WTC11 (cell line): ENCODE measurements at regions not wholly inside any gene's neighbourhood (a gene's known extent, or its start where the extent isn't known, plus 50 kb on each side); places are given as distances from the start of the nearest gene placed in this dataset.
"Not testable (repeated sequence)": the region's sequence is repeated elsewhere in the genome, so short reads cannot be mapped to it uniquely, and the experiment has no call there.

Experiments
- ATAC-seq: fragments of 200-7000 bp; cut with Tn5 transposase; 2 replicates; pipeline ENCODE4 v1.10.0; 2021; ENCODE audit warnings: mild to moderate bottlenecking, moderate library complexity
- CTCF ChIA-PET: fragments of 300-600 bp; sonication (Branson Sonifier 250); formaldehyde crosslinking; loops from one replicate; lab custom pipeline; 2021; ENCODE audit warnings: antibody characterized with exemption; lab: Charles Lee
- POLR2A ChIA-PET: fragments of 350-600 bp; sonication (Branson Sonifier 250); formaldehyde crosslinking; loops from one replicate; lab custom pipeline; 2021; ENCODE audit warnings: antibody characterized with exemption; lab: Charles Lee
- DNase-seq: peaks from one replicate; pipeline ENCODE4 v3.0.0; 2021; ENCODE audit warnings: low spot score
- H3K27ac Mint-ChIP-seq: 2 replicates; pipeline ENCODE4 v1.8.0; 2021; ENCODE audit warnings: mixed read lengths
- H3K27me3 Mint-ChIP-seq: 2 replicates; pipeline ENCODE4 v1.8.0; 2021; ENCODE audit warnings: low read depth, mild to moderate bottlenecking, moderate library complexity, mixed read lengths
- H3K36me3 Mint-ChIP-seq: 2 replicates; pipeline ENCODE4 v1.8.0; 2021; ENCODE audit warnings: mixed read lengths
- H3K4me1 Mint-ChIP-seq: 2 replicates; pipeline ENCODE4 v1.8.0; 2022; ENCODE audit warnings: mixed read lengths
- H3K4me3 Mint-ChIP-seq: 2 replicates; pipeline ENCODE4 v1.8.0; 2021; ENCODE audit warnings: mild to moderate bottlenecking, moderate library complexity, mixed read lengths
- H3K9me3 Mint-ChIP-seq: 2 replicates; pipeline ENCODE4 v1.8.0; 2021; ENCODE audit warnings: mixed read lengths
- ESRRA ChIP-seq: sonication (generic); formaldehyde crosslinking; IDR thresholded peaks from 2 replicates; pipeline ENCODE4 v1.8.1; 2022; ENCODE audit warnings: mild to moderate bottlenecking, missing genetic modification reagents, borderline replicate concordance
- FOXK1 ChIP-seq: sonication (generic); formaldehyde crosslinking; IDR thresholded peaks from 2 replicates; pipeline ENCODE4 v1.8.0; 2022; ENCODE audit warnings: mild to moderate bottlenecking, moderate library complexity, missing genetic modification reagents
- FOXP1 ChIP-seq: sonication (generic); formaldehyde crosslinking; IDR thresholded peaks from 2 replicates; pipeline ENCODE4 v1.8.0; 2022; ENCODE audit warnings: missing genetic modification reagents, mild to moderate bottlenecking, moderate library complexity, borderline replicate concordance
- GRHL2 ChIP-seq: fragments of 250-450 bp; sonication (Bioruptor Pico); IDR thresholded peaks from 2 replicates; pipeline ENCODE4 v1.8.0; 2022; ENCODE audit warnings: mild to moderate bottlenecking, moderate library complexity; ENCODE audit not compliant: insufficient replicate concordance, severe bottlenecking
- KAT7 ChIP-seq: sonication (generic); formaldehyde crosslinking; IDR thresholded peaks from 2 replicates; pipeline ENCODE4 v1.8.1; 2023; ENCODE audit warnings: missing genetic modification reagents, mild to moderate bottlenecking, borderline replicate concordance
- NR2C2 ChIP-seq: sonication (generic); formaldehyde crosslinking; IDR thresholded peaks from 2 replicates; pipeline ENCODE4 v1.8.0; 2022; ENCODE audit warnings: mild to moderate bottlenecking, missing genetic modification reagents
- TEAD4 ChIP-seq: sonication (generic); formaldehyde crosslinking; IDR thresholded peaks from 2 replicates; pipeline ENCODE4 v1.8.0; 2022; ENCODE audit warnings: mild to moderate bottlenecking, missing genetic modification reagents
- ZNF396 ChIP-seq: fragments of 250-450 bp; sonication (Bioruptor Pico); IDR thresholded peaks from 2 replicates; pipeline ENCODE4 v1.8.0; 2021; ENCODE audit warnings: mild to moderate bottlenecking, moderate library complexity, borderline replicate concordance
- TF ChIP-seq, protein P1 (sequence below): fragments of 250-450 bp; sonication (Bioruptor Pico); conservative IDR thresholded peaks from 2 replicates; pipeline ENCODE4 v1.9.0; 2021; ENCODE audit warnings: mild to moderate bottlenecking
- TF ChIP-seq, protein P2 (sequence below): sonication (generic); formaldehyde crosslinking; IDR thresholded peaks from 2 replicates; pipeline ENCODE4 v1.8.1; 2022; ENCODE audit warnings: low read depth, missing genetic modification reagents, borderline replicate concordance
- TF ChIP-seq, protein P3 (sequence below): sonication (generic); formaldehyde crosslinking; IDR thresholded peaks from 2 replicates; pipeline ENCODE4 v1.8.0; 2023; ENCODE audit warnings: missing genetic modification reagents, mild to moderate bottlenecking, borderline replicate concordance

DNA sequence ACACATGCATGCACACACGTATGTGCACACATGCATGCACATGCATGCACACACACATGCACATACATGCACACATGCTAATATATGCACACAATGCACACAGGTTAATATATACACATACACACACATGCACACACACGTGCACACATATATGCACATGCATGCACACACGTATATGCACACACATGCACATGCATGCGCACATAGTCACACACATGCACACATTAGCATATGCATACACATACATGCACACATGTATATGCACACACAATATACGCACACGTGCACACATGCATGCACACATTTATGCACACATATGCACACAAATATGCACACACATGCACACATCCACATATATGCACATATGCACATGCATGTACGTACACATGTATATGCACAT is 506.8 kb downstream of the MATN1 start:
- H3K36me3 Mint-ChIP-seq = no peaks in the 10 kb centered on the region
- no peak for ATAC-seq
- H3K27ac Mint-ChIP-seq = no peak overlapping the region
- no peak overlapping the region for H3K4me3 Mint-ChIP-seq
- POLR2A ChIA-PET = no interaction called here
- no peak for DNase-seq
- no peak for TF ChIP-seq GRHL2 (CRISPR knock-in tag)
- H3K27me3 Mint-ChIP-seq = no peaks in the 10 kb centered on the region
- CTCF ChIA-PET = no interaction called here
- H3K4me1 Mint-ChIP-seq = peaks cover 10% of the 10 kb centered on the region
- H3K9me3 Mint-ChIP-seq = peaks cover 5% of the 10 kb centered on the region; the same call in 1 of the 2 replicates

DNA sequence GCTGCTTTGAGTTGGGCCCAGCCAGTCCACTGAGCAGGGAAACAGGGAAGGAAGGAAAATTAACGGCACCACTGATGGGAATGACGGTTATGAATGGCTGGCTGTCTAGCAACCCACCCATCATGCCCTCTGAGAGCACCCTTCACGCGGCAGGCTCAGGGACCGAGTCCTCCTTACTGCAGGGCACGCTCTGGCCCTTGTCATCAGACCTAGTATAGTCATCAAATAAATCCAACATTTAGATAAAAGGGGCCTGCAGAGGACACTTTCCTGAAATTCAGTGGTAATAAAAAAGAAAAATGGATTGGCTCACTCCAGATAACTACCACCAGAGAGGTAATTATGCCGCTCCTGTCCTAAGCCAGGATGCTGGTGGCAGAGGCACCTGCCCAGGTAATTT is 509.4 kb downstream of the MATN1 start:
- H3K4me1 Mint-ChIP-seq = no peaks in the 10 kb centered on the region
- TF ChIP-seq, protein P1, sequence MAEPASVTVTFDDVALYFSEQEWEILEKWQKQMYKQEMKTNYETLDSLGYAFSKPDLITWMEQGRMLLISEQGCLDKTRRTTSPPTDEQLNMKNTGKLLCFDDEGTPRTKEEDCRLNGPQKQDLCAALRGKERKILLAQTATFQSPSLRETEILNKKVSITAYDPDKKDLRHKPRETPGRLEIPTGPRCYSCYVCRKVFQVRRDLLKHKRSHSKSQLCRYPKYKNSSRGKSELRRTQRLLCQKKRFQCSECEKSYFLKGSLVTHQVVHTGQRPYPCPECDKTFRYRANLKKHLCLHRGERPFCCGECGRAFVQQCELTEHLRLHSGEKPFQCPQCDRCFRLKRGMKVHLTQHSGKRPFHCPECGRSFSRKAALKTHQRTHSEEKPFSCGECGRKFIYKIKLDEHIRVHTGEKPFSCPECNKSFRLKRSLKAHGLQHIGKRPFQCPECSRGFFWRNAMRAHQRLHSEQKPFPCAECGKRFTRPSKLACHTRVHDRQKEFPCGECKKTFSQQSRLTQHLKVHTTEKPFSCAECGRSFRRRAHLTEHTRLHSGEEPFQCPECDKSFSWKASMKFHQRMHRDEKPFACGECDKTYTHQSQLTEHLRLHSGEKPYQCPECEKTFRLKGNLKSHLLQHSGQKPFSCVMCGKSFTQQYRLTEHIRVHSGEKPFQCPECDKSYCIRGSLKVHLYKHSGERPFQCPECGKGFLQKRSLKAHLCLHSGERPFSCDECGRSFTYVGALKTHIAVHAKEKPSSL (CRISPR knock-in tag) = no peak
- TF ChIP-seq ZNF396 (CRISPR knock-in tag) (no peak), KAT7 (CRISPR knock-in tag) (no peak), FOXK1 (CRISPR knock-in tag) (no peak), TEAD4 (no peak), FOXP1 (CRISPR knock-in tag) (no peak), NR2C2 (CRISPR knock-in tag) (no peak), ESRRA (CRISPR knock-in tag) (no peak)
- TF ChIP-seq, protein P2, sequence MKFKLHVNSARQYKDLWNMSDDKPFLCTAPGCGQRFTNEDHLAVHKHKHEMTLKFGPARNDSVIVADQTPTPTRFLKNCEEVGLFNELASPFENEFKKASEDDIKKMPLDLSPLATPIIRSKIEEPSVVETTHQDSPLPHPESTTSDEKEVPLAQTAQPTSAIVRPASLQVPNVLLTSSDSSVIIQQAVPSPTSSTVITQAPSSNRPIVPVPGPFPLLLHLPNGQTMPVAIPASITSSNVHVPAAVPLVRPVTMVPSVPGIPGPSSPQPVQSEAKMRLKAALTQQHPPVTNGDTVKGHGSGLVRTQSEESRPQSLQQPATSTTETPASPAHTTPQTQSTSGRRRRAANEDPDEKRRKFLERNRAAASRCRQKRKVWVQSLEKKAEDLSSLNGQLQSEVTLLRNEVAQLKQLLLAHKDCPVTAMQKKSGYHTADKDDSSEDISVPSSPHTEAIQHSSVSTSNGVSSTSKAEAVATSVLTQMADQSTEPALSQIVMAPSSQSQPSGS (CRISPR knock-in tag) = no peak
- TF ChIP-seq, protein P3, sequence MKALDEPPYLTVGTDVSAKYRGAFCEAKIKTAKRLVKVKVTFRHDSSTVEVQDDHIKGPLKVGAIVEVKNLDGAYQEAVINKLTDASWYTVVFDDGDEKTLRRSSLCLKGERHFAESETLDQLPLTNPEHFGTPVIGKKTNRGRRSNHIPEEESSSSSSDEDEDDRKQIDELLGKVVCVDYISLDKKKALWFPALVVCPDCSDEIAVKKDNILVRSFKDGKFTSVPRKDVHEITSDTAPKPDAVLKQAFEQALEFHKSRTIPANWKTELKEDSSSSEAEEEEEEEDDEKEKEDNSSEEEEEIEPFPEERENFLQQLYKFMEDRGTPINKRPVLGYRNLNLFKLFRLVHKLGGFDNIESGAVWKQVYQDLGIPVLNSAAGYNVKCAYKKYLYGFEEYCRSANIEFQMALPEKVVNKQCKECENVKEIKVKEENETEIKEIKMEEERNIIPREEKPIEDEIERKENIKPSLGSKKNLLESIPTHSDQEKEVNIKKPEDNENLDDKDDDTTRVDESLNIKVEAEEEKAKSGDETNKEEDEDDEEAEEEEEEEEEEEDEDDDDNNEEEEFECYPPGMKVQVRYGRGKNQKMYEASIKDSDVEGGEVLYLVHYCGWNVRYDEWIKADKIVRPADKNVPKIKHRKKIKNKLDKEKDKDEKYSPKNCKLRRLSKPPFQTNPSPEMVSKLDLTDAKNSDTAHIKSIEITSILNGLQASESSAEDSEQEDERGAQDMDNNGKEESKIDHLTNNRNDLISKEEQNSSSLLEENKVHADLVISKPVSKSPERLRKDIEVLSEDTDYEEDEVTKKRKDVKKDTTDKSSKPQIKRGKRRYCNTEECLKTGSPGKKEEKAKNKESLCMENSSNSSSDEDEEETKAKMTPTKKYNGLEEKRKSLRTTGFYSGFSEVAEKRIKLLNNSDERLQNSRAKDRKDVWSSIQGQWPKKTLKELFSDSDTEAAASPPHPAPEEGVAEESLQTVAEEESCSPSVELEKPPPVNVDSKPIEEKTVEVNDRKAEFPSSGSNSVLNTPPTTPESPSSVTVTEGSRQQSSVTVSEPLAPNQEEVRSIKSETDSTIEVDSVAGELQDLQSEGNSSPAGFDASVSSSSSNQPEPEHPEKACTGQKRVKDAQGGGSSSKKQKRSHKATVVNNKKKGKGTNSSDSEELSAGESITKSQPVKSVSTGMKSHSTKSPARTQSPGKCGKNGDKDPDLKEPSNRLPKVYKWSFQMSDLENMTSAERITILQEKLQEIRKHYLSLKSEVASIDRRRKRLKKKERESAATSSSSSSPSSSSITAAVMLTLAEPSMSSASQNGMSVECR (CRISPR knock-in tag) = no peak
- TF ChIP-seq, all 79 proteins: peak for 0
- CTCF ChIA-PET = no interaction called here
- POLR2A ChIA-PET = no interaction called here
- H3K27ac Mint-ChIP-seq = no peak overlapping the region
- DNase-seq (no peak), ATAC-seq (no peak)
- H3K27me3 Mint-ChIP-seq = no peaks in the 10 kb centered on the region; the same call in 1 of the 2 replicates
- H3K9me3 Mint-ChIP-seq = peaks cover 5% of the 10 kb centered on the region; the same call in 1 of the 2 replicates
- no peak overlapping the region for H3K4me3 Mint-ChIP-seq
- no peaks in the 10 kb centered on the region for H3K36me3 Mint-ChIP-seq

DNA sequence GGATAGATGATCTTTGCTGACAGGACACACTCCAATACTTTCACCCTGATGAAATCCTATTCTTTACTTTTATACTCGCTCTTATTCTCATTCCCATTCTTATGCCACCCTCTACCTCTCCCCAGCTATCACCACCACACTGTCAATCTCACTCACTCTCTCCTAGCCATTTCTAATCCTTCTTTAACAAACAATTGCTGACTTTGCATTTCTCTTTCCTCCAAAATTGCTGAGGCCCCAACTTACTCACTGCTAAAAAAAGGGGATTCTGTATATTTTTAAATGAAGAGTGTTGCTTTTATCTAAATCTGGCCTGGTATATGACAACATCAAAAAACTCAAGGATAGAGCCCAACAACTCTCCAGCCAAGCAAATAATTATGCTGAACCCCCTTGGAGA is 515.4 kb downstream of the MATN1 start:
- H3K27ac Mint-ChIP-seq, H3K9me3 Mint-ChIP-seq, ATAC-seq, H3K4me1 Mint-ChIP-seq, CTCF ChIA-PET, DNase-seq, H3K36me3 Mint-ChIP-seq, H3K27me3 Mint-ChIP-seq, H3K4me3 Mint-ChIP-seq: not testable (repeated sequence)
- POLR2A ChIA-PET = interaction anchor here (0.6 kb wide), 1 partner anchor 766 kb away, joined by 5 read pairs; no protein-coding TSS in a partner anchor

DNA sequence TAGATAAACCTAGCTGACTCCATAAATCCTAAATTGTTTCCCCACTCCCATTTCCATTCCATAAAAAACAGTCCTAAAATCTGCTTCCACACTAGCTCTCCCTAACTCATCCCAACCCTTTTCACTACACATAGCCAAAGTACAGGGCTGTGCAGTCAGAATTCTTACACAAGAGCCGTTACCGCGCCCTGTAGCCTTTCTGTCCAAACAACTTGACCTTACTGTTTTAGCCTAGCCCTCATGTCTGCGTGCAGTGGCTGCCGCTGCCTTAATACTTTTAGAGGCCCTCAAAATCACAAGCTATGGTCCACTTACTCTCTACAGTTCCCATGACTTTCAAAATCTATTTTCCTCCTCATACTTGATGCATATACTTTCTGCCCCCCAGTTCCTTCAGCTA is 516.8 kb downstream of the MATN1 start:
- H3K36me3 Mint-ChIP-seq, H3K4me3 Mint-ChIP-seq, ATAC-seq, H3K9me3 Mint-ChIP-seq, H3K4me1 Mint-ChIP-seq, H3K27ac Mint-ChIP-seq, DNase-seq, CTCF ChIA-PET, POLR2A ChIA-PET, H3K27me3 Mint-ChIP-seq: not testable (repeated sequence)

DNA sequence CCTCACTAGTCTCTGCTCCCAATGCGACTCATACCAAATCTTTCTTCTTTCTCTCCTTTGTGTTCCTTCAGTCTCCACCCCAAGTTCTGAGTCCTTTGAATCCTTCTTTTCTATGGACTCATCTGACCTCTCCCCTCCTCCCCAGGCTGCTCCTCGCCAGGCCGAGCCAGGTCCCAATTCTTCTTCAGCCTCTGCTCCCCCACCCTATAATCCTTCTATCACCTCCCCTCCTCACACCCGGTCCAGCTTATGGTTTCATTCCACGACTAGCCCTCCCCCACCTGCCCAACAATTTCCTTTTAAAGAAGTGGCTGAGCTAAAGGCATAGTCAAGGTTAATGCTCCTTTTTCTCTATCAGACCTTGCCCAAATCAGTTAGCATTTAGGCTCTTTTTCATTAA is 518.5 kb downstream of the MATN1 start:
- H3K27me3 Mint-ChIP-seq, H3K27ac Mint-ChIP-seq, H3K4me3 Mint-ChIP-seq, POLR2A ChIA-PET, CTCF ChIA-PET, H3K4me1 Mint-ChIP-seq, ATAC-seq, H3K36me3 Mint-ChIP-seq, DNase-seq: not testable (repeated sequence)
- H3K9me3 Mint-ChIP-seq = peaks cover 17% of the 10 kb centered on the region
